ENCODE measurements at regions not wholly inside any gene's neighbourhood (a gene's known extent, or its start where the extent isn't known, plus 50 kb on each side); places are given as distances from the start of the nearest gene placed in this dataset.
A peak's percentile ranks its signal among the peaks of the same experiment; 100 is the strongest.
"Not testable (repeated sequence)": the region's sequence is repeated elsewhere in the genome, so short reads cannot be mapped to it uniquely, and the experiment has no call there.

DNA sequence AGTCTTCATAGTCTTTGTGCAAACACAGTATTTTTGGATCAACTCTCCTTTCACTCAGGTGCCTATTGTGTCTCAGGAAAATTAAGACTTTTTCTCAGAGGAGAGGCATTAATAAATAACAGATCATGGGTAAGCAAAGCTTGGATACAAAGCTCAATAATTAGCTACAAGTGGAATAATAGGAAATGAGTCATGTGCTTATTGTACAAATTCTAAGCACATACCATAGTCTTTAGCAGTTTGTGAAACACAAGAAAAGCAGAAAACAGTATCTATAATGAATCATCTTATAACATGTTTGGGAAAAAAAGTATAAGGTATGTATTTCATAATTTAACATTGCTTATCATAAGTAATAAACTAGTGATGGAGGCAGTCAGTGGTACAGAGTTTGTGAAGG is 477.0 kb downstream of the CDH10 start:
- no peaks in the 10 kb centered on the region for H3K36me3 ChIP-seq (ENCODE audit: control insufficient read depth, insufficient read depth, low read length)
- H3K4me3 ChIP-seq (replicated peaks in 1 of 4; ENCODE audit: control extremely low read depth in 1 of 4, insufficient read depth in 1 of 4, low read depth in 3 of 4, low read length in 4 of 4), result no peak overlapping the region
- H3K9me3 ChIP-seq (ENCODE audit: control insufficient read depth, insufficient read depth, low read depth, low read length), result no peaks in the 10 kb centered on the region
- no peak for TF ChIP-seq EZH2 (IDR thresholded peaks at IDR 0.05; ENCODE audit: low read length, missing control alignments)
- TF ChIP-seq, protein P1, sequence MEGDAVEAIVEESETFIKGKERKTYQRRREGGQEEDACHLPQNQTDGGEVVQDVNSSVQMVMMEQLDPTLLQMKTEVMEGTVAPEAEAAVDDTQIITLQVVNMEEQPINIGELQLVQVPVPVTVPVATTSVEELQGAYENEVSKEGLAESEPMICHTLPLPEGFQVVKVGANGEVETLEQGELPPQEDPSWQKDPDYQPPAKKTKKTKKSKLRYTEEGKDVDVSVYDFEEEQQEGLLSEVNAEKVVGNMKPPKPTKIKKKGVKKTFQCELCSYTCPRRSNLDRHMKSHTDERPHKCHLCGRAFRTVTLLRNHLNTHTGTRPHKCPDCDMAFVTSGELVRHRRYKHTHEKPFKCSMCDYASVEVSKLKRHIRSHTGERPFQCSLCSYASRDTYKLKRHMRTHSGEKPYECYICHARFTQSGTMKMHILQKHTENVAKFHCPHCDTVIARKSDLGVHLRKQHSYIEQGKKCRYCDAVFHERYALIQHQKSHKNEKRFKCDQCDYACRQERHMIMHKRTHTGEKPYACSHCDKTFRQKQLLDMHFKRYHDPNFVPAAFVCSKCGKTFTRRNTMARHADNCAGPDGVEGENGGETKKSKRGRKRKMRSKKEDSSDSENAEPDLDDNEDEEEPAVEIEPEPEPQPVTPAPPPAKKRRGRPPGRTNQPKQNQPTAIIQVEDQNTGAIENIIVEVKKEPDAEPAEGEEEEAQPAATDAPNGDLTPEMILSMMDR (conservative IDR thresholded peaks at IDR 0.05 in 1 of 2, IDR thresholded peaks at IDR 0.05 in 1 of 2; ENCODE audit: low read depth in 1 of 2, low read length in 2 of 2), result no peak
- H4K20me1 ChIP-seq (ENCODE audit: control insufficient read depth, extremely low read depth, insufficient read depth, low read length), result no peaks in the 10 kb centered on the region
- no peak overlapping the region for H3K9ac ChIP-seq (ENCODE audit: insufficient read depth, low read length)
- H2AFZ ChIP-seq (ENCODE audit: low read length), result no peak overlapping the region
- no peak overlapping the region for H3K4me2 ChIP-seq (ENCODE audit: extremely low read depth, insufficient read depth, low read length)
- peak in 1 of 2 donors; percentile 7 for DNase-seq (ENCODE audit: low read depth in 2 of 2)
- H3K27ac ChIP-seq (ENCODE audit: insufficient read depth, low read length), result no peak overlapping the region
- no peaks in the 10 kb centered on the region for H3K79me2 ChIP-seq (ENCODE audit: control insufficient read depth, insufficient read depth, low read length)
- no peaks in the 10 kb centered on the region for H3K27me3 ChIP-seq (ENCODE audit: control insufficient read depth, insufficient read depth, low read length)
- H3K4me1 ChIP-seq (ENCODE audit: control insufficient read depth, extremely low read depth, insufficient read depth, low read length), result no peaks in the 10 kb centered on the region

DNA sequence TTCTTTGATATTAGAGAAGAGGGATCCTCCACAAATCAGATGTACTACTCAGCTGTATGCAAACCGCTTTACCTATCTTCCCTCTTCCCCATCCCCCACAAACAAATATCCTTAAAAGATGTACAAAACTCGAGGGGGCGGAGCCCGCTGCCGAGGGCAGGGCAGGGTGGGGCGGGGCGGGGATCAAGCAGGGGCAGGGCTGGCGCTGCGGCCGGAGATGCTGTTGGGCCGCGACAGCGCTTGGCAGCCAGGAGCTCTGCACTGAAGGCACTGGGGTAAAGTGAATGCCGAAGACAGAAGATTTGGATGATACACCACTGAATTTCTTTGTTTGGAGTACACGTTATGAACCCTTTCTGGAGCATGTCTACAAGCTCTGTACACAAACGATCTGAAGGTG is 474.8 kb downstream of the CDH10 start:
- peak in 1 of 2 donors; percentile 1 for DNase-seq (ENCODE audit: low read depth in 2 of 2)
- H3K9me3 ChIP-seq (ENCODE audit: control insufficient read depth, insufficient read depth, low read depth, low read length), result no peaks in the 10 kb centered on the region

DNA sequence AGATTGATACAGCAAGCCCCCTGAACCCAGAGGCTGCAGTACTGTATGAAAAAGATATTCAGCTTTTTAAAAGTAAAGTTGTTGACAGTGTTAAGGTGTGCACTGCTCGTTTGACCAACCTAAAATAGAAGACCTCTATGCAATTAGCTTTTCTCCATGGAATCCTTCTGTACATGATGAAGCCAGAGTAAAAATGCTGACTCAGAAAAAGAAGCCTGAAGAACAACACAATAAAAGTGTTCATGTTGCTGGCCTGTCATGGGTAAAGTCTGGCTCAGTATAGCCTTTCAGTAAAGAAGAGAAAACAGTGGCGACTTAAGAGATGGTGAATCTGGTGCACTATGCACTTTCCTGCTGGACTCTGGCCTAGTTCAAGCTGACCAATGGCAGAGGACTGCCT is 473.8 kb downstream of the CDH10 start:
- not testable (repeated sequence) for H3K9ac ChIP-seq (ENCODE audit: insufficient read depth, low read length); H3K79me2 ChIP-seq (ENCODE audit: control insufficient read depth, insufficient read depth, low read length); H3K4me1 ChIP-seq (ENCODE audit: control insufficient read depth, extremely low read depth, insufficient read depth, low read length); H3K27ac ChIP-seq (ENCODE audit: insufficient read depth, low read length); H3K36me3 ChIP-seq (ENCODE audit: control insufficient read depth, insufficient read depth, low read length); H3K4me2 ChIP-seq (ENCODE audit: extremely low read depth, insufficient read depth, low read length); H4K20me1 ChIP-seq (ENCODE audit: control insufficient read depth, extremely low read depth, insufficient read depth, low read length); H3K27me3 ChIP-seq (ENCODE audit: control insufficient read depth, insufficient read depth, low read length); H3K9me3 ChIP-seq (ENCODE audit: control insufficient read depth, insufficient read depth, low read depth, low read length); DNase-seq (ENCODE audit: low read depth in 2 of 2); H2AFZ ChIP-seq (ENCODE audit: low read length); H3K4me3 ChIP-seq (replicated peaks in 1 of 4; ENCODE audit: control extremely low read depth in 1 of 4, insufficient read depth in 1 of 4, low read depth in 3 of 4, low read length in 4 of 4)

More for the DNA sequence above, 474.8 kb downstream of the CDH10 start:
- H3K4me2 ChIP-seq (ENCODE audit: extremely low read depth, insufficient read depth, low read length), result no peak overlapping the region
- H3K4me1 ChIP-seq (ENCODE audit: control insufficient read depth, extremely low read depth, insufficient read depth, low read length), result no peaks in the 10 kb centered on the region
- no peak for TF ChIP-seq EZH2 (IDR thresholded peaks at IDR 0.05; ENCODE audit: low read length, missing control alignments)
- TF ChIP-seq, protein P1 (conservative IDR thresholded peaks at IDR 0.05 in 1 of 2, IDR thresholded peaks at IDR 0.05 in 1 of 2; ENCODE audit: low read depth in 1 of 2, low read length in 2 of 2), result no peak
- no peaks in the 10 kb centered on the region for H3K36me3 ChIP-seq (ENCODE audit: control insufficient read depth, insufficient read depth, low read length)
- H3K79me2 ChIP-seq (ENCODE audit: control insufficient read depth, insufficient read depth, low read length), result no peaks in the 10 kb centered on the region
- H3K9ac ChIP-seq (ENCODE audit: insufficient read depth, low read length), result no peak overlapping the region
- H2AFZ ChIP-seq (ENCODE audit: low read length), result no peak overlapping the region
- no peak overlapping the region for H3K27ac ChIP-seq (ENCODE audit: insufficient read depth, low read length)
- H3K27me3 ChIP-seq (ENCODE audit: control insufficient read depth, insufficient read depth, low read length), result no peaks in the 10 kb centered on the region
- no peaks in the 10 kb centered on the region for H4K20me1 ChIP-seq (ENCODE audit: control insufficient read depth, extremely low read depth, insufficient read depth, low read length)
- no peak overlapping the region for H3K4me3 ChIP-seq (replicated peaks in 1 of 4; ENCODE audit: control extremely low read depth in 1 of 4, insufficient read depth in 1 of 4, low read depth in 3 of 4, low read length in 4 of 4)

All from fibroblast of lung (primary cell).